Choroid plexus epithelial cell (primary cell): ENCODE measurements at regions not wholly inside any gene's neighbourhood (a gene's known extent, or its start where the extent isn't known, plus 50 kb on each side); places are given as distances from the start of the nearest gene placed in this dataset.

Experiments
- DNase-seq: peaks from one replicate; pipeline ENCODE4 v3.0.0-alpha.2; 2010; ENCODE audit warnings: low read depth
- H3K4me3 ChIP-seq: 2 replicates; pipeline ENCODE4 v1.5.1; 2011; ENCODE audit warnings: low read depth, mild to moderate bottlenecking, control low read depth, low read length, moderate library complexity
- TF ChIP-seq, protein P1 (sequence below): conservative IDR thresholded peaks from 2 replicates; pipeline ENCODE4 v1.5.1; 2011; ENCODE audit warnings: low read depth, mild to moderate bottlenecking, control low read depth, inconsistent platforms, low read length, moderate library complexity

DNA sequence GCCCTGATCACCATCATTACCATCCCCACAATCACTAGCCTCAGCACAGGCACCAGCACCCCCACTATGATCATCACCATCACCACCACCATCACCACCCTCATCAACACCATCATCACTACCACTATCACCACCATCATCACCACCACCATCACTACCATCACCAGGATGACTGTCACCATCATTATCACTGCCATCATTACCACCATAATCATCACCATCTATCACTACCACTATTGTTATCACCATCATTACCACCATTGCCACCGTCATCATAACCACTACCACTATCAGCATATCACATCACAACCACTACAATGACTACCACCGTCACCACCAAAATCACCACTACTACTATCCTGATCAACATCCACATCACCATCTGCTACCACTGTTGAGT is 57.3 kb upstream of the CASZ1 start:
- no peak for DNase-seq
- TF ChIP-seq, protein P1, sequence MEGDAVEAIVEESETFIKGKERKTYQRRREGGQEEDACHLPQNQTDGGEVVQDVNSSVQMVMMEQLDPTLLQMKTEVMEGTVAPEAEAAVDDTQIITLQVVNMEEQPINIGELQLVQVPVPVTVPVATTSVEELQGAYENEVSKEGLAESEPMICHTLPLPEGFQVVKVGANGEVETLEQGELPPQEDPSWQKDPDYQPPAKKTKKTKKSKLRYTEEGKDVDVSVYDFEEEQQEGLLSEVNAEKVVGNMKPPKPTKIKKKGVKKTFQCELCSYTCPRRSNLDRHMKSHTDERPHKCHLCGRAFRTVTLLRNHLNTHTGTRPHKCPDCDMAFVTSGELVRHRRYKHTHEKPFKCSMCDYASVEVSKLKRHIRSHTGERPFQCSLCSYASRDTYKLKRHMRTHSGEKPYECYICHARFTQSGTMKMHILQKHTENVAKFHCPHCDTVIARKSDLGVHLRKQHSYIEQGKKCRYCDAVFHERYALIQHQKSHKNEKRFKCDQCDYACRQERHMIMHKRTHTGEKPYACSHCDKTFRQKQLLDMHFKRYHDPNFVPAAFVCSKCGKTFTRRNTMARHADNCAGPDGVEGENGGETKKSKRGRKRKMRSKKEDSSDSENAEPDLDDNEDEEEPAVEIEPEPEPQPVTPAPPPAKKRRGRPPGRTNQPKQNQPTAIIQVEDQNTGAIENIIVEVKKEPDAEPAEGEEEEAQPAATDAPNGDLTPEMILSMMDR, result no peak
- H3K4me3 ChIP-seq, result no peak overlapping the region

DNA sequence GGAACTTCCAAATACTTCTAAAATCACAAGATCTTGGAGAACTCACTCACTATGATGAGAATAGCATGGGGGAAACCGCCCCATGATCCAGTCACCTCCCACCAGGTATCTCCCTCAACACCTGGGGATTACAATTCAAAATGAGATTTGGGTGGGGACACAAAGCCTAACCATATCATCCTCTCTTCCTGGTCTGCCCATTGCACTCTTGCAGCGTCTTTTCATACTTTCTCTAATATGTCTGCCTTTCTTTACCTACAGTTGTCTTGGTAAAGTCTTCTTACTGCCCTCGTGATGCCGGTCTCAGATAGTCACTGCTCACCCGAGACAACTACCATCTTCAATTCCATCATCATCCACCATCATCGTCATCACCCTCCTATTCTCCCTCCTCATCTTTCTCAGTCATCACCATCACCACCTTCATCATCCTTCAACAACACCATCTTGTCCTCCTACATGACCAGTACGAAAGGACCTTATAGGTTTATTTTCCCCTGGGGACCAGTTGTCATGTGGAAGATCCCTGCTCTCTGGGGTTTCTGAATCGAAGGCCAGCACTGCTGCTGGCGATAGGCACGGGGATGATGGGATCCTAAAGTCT is 58.5 kb upstream of the CASZ1 start:
- TF ChIP-seq, protein P1, result no peak
- no peak overlapping the region for H3K4me3 ChIP-seq
- no peak for DNase-seq

DNA sequence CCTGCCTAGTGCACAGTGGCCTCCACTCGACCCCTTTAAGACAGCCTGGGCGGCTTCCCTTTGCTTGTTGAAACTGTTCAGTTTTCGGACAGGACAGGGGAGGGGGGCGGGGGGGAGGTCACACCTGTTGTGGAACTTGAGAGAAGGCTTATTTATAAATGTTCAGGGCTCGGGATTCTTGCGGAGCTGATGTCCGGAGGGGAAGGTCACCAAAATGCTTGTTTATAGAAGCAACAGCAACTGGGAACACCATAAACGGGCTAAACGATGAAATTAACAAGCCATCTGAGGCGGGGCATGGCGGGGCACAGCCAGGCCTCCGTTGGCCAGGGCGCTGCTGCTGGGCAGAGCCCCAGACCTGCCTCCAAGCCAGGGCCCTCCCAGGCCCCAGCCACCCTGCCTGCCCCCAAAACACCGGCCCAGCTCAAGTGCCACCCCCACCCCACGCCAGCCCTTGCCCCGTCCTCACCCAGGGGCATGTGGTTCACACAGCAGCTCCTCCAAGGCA is 59.8 kb upstream of the CASZ1 start:
- H3K4me3 ChIP-seq, result no peak overlapping the region
- TF ChIP-seq, protein P1, result no peak
- DNase-seq, result no peak

DNA sequence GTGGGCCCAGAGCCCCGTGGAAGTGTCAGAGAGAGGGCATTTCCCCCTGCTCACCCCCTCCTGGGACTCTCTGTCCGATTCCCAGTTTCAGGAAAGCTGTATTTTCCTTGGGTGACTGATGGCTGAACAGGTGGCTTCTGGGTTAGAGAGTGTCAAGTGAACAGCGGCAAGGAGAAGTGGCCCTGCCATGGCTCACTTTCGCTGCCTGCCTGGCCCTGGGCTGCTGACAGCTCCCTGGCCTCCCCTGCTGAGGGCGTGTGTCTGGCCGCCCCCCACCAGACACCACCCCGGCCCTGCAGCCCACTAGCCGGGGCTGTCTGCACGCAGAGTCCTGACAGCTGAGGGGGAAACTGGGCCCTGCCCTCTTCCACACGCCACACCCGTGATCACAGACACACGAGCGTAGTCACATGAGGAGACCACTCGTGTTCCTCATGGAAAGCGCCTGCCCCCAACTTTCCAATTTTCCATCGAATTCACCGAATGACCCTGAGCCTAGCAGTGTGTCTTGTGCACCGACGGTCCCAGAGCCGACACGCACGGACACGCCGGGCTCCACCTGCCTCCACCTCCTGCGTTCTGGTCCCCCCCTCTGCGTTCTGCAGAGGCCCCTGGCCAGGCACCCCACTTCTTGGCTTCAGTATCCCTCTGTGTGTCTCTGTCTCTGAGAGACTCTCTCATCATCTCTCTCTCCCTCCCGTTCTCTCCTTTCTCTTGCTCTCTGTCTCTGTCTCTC is 60.6 kb upstream of the CASZ1 start:
- TF ChIP-seq, protein P1, result no peak
- no peak for DNase-seq
- H3K4me3 ChIP-seq, result no peak overlapping the region

DNA sequence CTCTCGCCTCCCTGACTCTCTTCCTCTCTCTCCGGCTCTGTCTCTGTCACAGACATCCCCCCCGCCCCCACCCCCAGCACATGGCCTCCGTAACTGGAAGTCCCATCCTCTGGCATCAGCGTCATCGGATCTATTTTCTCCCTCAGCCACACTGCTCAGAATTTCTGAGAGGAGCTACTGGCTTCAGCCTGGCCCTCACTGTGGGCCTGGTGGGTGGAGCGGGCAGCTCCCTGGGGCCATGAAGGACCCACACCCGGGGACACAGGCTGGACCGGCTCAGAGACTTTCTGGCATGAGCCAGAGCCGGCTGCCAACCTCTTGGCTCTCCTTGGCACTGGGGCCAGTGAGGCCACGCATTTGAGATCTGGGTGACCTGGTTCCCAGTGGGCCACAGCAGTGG is 61.2 kb upstream of the CASZ1 start:
- no peak overlapping the region for H3K4me3 ChIP-seq
- DNase-seq, result no peak
- TF ChIP-seq, protein P1, result no peak

DNA sequence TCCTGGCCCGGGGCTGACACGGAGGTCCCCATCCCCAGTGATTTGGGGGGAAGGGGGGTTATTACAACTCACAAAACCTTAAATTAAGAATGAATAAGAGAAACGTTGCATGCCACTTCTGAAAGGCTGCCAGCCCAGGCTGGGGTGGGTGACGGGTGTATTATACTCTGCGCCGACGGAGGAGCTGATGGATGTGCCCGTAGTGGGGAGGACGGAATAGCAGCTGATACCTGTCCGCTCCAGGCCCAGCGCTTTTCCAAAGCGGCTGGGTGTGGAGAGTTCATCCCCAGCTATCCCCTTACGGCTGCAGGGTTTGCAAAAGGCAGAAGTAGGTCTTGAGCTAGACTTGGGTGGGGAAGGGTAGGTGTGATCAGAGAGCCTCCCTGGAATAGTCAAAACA is 63.8 kb upstream of the CASZ1 start:
- TF ChIP-seq, protein P1, result no peak
- H3K4me3 ChIP-seq, result no peak overlapping the region
- no peak for DNase-seq

DNA sequence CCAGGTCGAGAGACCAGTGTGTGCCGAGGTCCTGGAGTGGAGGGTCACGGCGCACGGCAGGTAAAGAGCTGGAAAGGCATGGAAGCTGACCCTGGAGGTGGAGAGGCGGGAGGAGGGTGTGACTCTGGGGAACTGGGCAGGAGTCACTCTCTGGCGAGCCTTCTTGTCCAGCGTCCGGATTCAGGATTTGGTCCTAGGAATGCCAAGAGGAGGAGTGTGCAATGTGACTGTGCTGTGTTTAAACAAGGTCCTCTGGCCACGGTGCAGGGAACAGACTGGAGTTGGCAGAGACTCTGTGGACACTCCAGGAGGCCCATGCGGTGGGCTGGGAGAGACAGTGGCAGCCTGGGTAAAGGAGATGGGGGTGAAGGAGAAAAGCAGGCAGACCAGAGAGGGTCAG is 64.2 kb upstream of the CASZ1 start:
- no peak overlapping the region for H3K4me3 ChIP-seq
- DNase-seq, result no peak
- TF ChIP-seq, protein P1, result no peak
